ENCODE measurements at regions not wholly inside any gene's neighbourhood (a gene's known extent, or its start where the extent isn't known, plus 50 kb on each side); places are given as distances from the start of the nearest gene placed in this dataset.

- TF ChIP-seq CTCF (IDR thresholded peaks at IDR 0.05) (no peak), POLR2A (IDR thresholded peaks at IDR 0.05) (no peak)
These were observed 144.6 kb upstream of the TMEM106B start for GRCh38 chr7:12066521-12066920.

All from stomach (tissue), 4 donors.